K562 (cell line): ENCODE measurements at regions not wholly inside any gene's neighbourhood (a gene's known extent, or its start where the extent isn't known, plus 50 kb on each side); places are given as distances from the start of the nearest gene placed in this dataset.

ENCODE experiments used
- ATAC-seq: fragments of 200-7000 bp; cut with Tn5 transposase; 3 replicates; pipeline ENCODE4 v1.9.1; 2020; ENCODE audit warnings: moderate library complexity
- BruUV-seq: library from RNA; stranded (reverse); fragments of 400-500 nt; replicated peaks from 2 replicates; lab custom pipeline; 2021; lab: Mats Ljungman, UMichigan
- CTCF ChIA-PET: fragments of 300-600 bp; formaldehyde crosslinking; extraction: SDS; loops from one replicate; lab custom pipeline; 2021; ENCODE audit warnings: low intra/inter-chr PET ratio; lab: Yijun Ruan, JAX
- POLR2A ChIA-PET: fragments of 300-600, 350-650 bp; sonication (Branson Sonifier 250); formaldehyde crosslinking; extraction: SDS; loops from one replicate; lab custom pipeline; 2021; ENCODE audit warnings: antibody characterized with exemption, inconsistent platforms; lab: Yijun Ruan, JAX
- DNase-seq, 4 experiments: peaks; one replicate each; pipeline versions ENCODE4 v3.0.0 to v3.0.0-alpha.2; 2011 to 2018; ENCODE audit warnings: low spot score in 3 of 4, mixed read lengths in 3 of 4; ENCODE audit errors: extremely low read depth in 1 of 4
- FAIRE-seq: peaks from 2 replicates; lab custom pipeline; 2011; peaks lifted over from hg19 to GRCh38; lab: Jason Lieb, UNC
- H2AFZ ChIP-seq: 2 replicates; pipeline ENCODE4 v1.6.0; 2011; ENCODE audit warnings: low read depth, low read length, control low read depth, inconsistent platforms
- H3K27ac ChIP-seq: fragments of 200-600 bp; 3 replicates; pipeline ENCODE4 v1.8.0; 2011; ENCODE audit warnings: low read depth, mild to moderate bottlenecking, control low read depth, inconsistent platforms, low read length, moderate library complexity, mixed read lengths; ENCODE audit errors: extremely low read depth
- H3K27me3 ChIP-seq, 2 experiments: fragments of 300-600 bp in 1 of 2; 2 replicates in 1 of 2; 3 replicates in 1 of 2; pipeline versions ENCODE4 v1.6.0 to v1.8.0; 2011; ENCODE audit warnings: inconsistent platforms in 2 of 2, low read length in 2 of 2, mild to moderate bottlenecking in 1 of 2, mixed read lengths in 1 of 2, moderate library complexity in 1 of 2; ENCODE audit not compliant: control insufficient read depth in 2 of 2, insufficient read depth in 2 of 2
- H3K36me3 ChIP-seq: fragments of 300-600 bp; 3 replicates; pipeline ENCODE4 v1.8.0; 2011; ENCODE audit warnings: mild to moderate bottlenecking, low read length, inconsistent platforms; ENCODE audit not compliant: control insufficient read depth, insufficient read depth
- H3K4me1 ChIP-seq, 2 experiments: fragments of 200-600 bp in 1 of 2; replicated peaks in 1 of 2; 2 replicates in 1 of 2; 3 replicates in 1 of 2; pipeline versions ENCODE4 v1.5.1 to v1.8.0; 2011; ENCODE audit warnings: inconsistent platforms in 2 of 2, low read length in 2 of 2, mild to moderate bottlenecking in 1 of 2, mixed read lengths in 1 of 2, moderate library complexity in 1 of 2; ENCODE audit not compliant: control insufficient read depth in 2 of 2, insufficient read depth in 2 of 2
- H3K4me2 ChIP-seq: 2 replicates; pipeline ENCODE4 v1.6.1; 2011; ENCODE audit warnings: low read length, control low read depth, inconsistent platforms, mixed read lengths; ENCODE audit not compliant: insufficient read depth
- H3K4me3 ChIP-seq: fragments of 200-600 bp; sonication (generic), shearing (Covaris generic); 2 replicates; pipeline ENCODE4 v1.5.1; 2016; ENCODE audit warnings: control low read depth, inconsistent platforms
- H3K79me2 ChIP-seq: fragments of 200-600 bp; 3 replicates; pipeline ENCODE4 v1.8.0; 2011; ENCODE audit warnings: low read length, inconsistent platforms; ENCODE audit not compliant: control insufficient read depth, insufficient read depth
- H3K9ac ChIP-seq, 2 experiments: 2 replicates each; pipeline versions ENCODE4 v1.6.0 to v1.6.1; 2011; ENCODE audit warnings: low read depth in 2 of 2, low read length in 2 of 2, control low read depth in 1 of 2, inconsistent platforms in 1 of 2, mild to moderate bottlenecking in 1 of 2, mixed read lengths in 1 of 2; ENCODE audit not compliant: insufficient read depth in 1 of 2
- H3K9me1 ChIP-seq: one replicate; pipeline ENCODE4 v1.6.0; 2011; ENCODE audit warnings: inconsistent platforms, mild to moderate bottlenecking, low read length, moderate library complexity; ENCODE audit not compliant: control insufficient read depth, insufficient read depth
- H3K9me3 ChIP-seq: replicated peaks from 2 replicates; pipeline ENCODE4 v1.5.1; 2011; ENCODE audit warnings: low read depth, low read length, inconsistent platforms; ENCODE audit not compliant: control insufficient read depth, insufficient read depth
- H4K20me1 ChIP-seq: replicated peaks from 2 replicates; pipeline ENCODE4 v1.6.1; 2011; ENCODE audit warnings: low read length, inconsistent platforms, mixed read lengths; ENCODE audit not compliant: control insufficient read depth, insufficient read depth
- EP300 ChIP-seq: IDR thresholded peaks from 2 replicates; pipeline ENCODE4 v1.6.1; 2012; ENCODE audit warnings: low read length, improper control_type of control experiment
- HMBOX1 ChIP-seq: sonication (generic); IDR thresholded peaks from 2 replicates; pipeline ENCODE4 v1.6.1; 2016
- MITF ChIP-seq: IDR thresholded peaks from 2 replicates; pipeline ENCODE4 v1.6.1; 2014; ENCODE audit warnings: antibody characterized with exemption
- MLLT1 ChIP-seq, 2 experiments: fragments of 450-650 bp; IDR thresholded peaks; 2 replicates each; pipeline ENCODE4 v1.6.1; 2016
- NRF1 ChIP-seq, 2 experiments: fragments of 450-650 bp; IDR thresholded peaks in 1 of 2; conservative IDR thresholded peaks in 1 of 2; 2 replicates each; pipeline ENCODE4 v1.6.1; 2014; ENCODE audit warnings: mild to moderate bottlenecking in 2 of 2
- PHF20 ChIP-seq: fragments of 450-650 bp; IDR thresholded peaks from 2 replicates; pipeline ENCODE4 v1.6.1; 2018; ENCODE audit not compliant: partially characterized antibody
- SNIP1 ChIP-seq: fragments of 450-650 bp; IDR thresholded peaks from 2 replicates; pipeline ENCODE4 v1.7.1; 2017; ENCODE audit warnings: low read depth, mild to moderate bottlenecking
- STAT6 ChIP-seq: sonication (generic); formaldehyde crosslinking; IDR thresholded peaks from 2 replicates; pipeline ENCODE4 v1.8.1; 2023; ENCODE audit warnings: mild to moderate bottlenecking, missing genetic modification reagents
- U2AF2 ChIP-seq: fragments of 200-400 bp; formaldehyde crosslinking; optimal IDR thresholded peaks from 2 replicates; pipeline ENCODE3; 2017; ENCODE audit warnings: low read depth, mild to moderate bottlenecking, low read length
- ZBTB33 ChIP-seq: sonication (generic); formaldehyde crosslinking; IDR thresholded peaks from 2 replicates; pipeline ENCODE4 v1.8.1; 2023; ENCODE audit warnings: mild to moderate bottlenecking, missing genetic modification reagents
- ZNF347 ChIP-seq: fragments of 450-650 bp; formaldehyde crosslinking; IDR thresholded peaks from 2 replicates; pipeline ENCODE4 v1.4.0; 2020; ENCODE audit warnings: low read depth, mild to moderate bottlenecking, moderate library complexity
- ZNF76 ChIP-seq: fragments of 250-450 bp; sonication (Bioruptor Pico); IDR thresholded peaks from 2 replicates; pipeline ENCODE4 v1.4.0; 2020; ENCODE audit warnings: mild to moderate bottlenecking, moderate library complexity, borderline replicate concordance
- ZNF785 ChIP-seq: fragments of 250-450 bp; sonication (Bioruptor Pico); IDR thresholded peaks from 2 replicates; pipeline ENCODE4 v1.4.0; 2020; ENCODE audit warnings: mild to moderate bottlenecking
- WGBS: fragments of 100-300 bp; shearing (Covaris generic); methylation state at CpG from one replicate; pipeline ENCODE4 v1.1.6; 2016; ENCODE audit warnings: low coverage, mixed read lengths; ENCODE audit not compliant: insufficient coverage; ENCODE audit errors: missing lambda C conversion rate; 5-methylcytosine and 5-hydroxymethylcytosine counted together
- in situ Hi-C: fragments of 300-500 bp; cut with MboI; formaldehyde crosslinking; loops from 4 replicates; pipeline ENCODE4 v1.15.0; 2018; ENCODE audit warnings: inconsistent platforms, mixed read lengths
- intact Hi-C: fragments of 100-400 bp; cut with micrococcal nuclease; formaldehyde crosslinking; loops from 2 replicates; pipeline ENCODE4 v1.14.2; 2022

GRCh38 chr9:113687107-113687679 is 188.9 kb upstream of the ZNF618 start:
- no TSS peak for BruUV-seq
- ChIA-PET POLR2A (no interaction called here), CTCF (no interaction called here)
- H3K4me3 ChIP-seq = no peak overlapping the region
- H4K20me1 ChIP-seq = no peaks in the 10 kb centered on the region
- no peaks in the 10 kb centered on the region for H3K36me3 ChIP-seq
- H3K9ac ChIP-seq = no peak overlapping the region
- no peak for ATAC-seq
- H3K79me2 ChIP-seq = no peaks in the 10 kb centered on the region
- peaks cover 11 to 51% of the 10 kb centered on the region in 2 experiments; a peak in 3 of 5 replicates for H3K27me3 ChIP-seq
- no peak for DNase-seq
- no peak overlapping the region for H2AFZ ChIP-seq
- 0% methylated on average over 3 of the region's 4 CpGs for WGBS
- FAIRE-seq = no peak
- intact Hi-C loops (loop anchor here (10.0 kb wide), 1 partner anchor 278 kb away; no protein-coding TSS in a partner anchor), in situ Hi-C loops (loop anchor here (10.0 kb wide), 1 partner anchor 598 kb away; no protein-coding TSS in a partner anchor)
- no peaks in the 10 kb centered on the region; a peak in 1 of 5 replicates for H3K4me1 ChIP-seq
- H3K9me1 ChIP-seq = no peaks in the 10 kb centered on the region
- H3K4me2 ChIP-seq = no peak overlapping the region
- no peak overlapping the region for H3K27ac ChIP-seq
- H3K9me3 ChIP-seq = no peaks in the 10 kb centered on the region
- no peak for TF ChIP-seq PHF20
- no peak for TF ChIP-seq ZBTB33 (CRISPR knock-in tag)
- TF ChIP-seq HMBOX1 = no peak
- TF ChIP-seq SNIP1 = no peak
- TF ChIP-seq MITF = no peak
- no peak for TF ChIP-seq MLLT1 (IDR thresholded peaks at IDR 0.05)
- TF ChIP-seq STAT6 (CRISPR knock-in tag) = no peak
- no peak for TF ChIP-seq ZNF347 (CRISPR knock-in tag)
- no peak for TF ChIP-seq ZNF76
- TF ChIP-seq U2AF2 = no peak
- no peak for TF ChIP-seq ZNF785 (CRISPR knock-in tag)
- no peak for TF ChIP-seq EP300
- no peak for TF ChIP-seq NRF1 (conservative IDR thresholded peaks at IDR 0.05 in 1 of 2, IDR thresholded peaks at IDR 0.05 in 1 of 2)
